Liver (tissue), 9 donors: ENCODE measurements at regions not wholly inside any gene's neighbourhood (a gene's known extent, or its start where the extent isn't known, plus 50 kb on each side); places are given as distances from the start of the nearest gene placed in this dataset. TPM values are rescaled to one million over a fixed set of nuclear protein-coding genes. Genes with fewer than 3 reads are reported as not detected.

Source experiments
- DNase-seq: peaks from one replicate; pipeline ENCODE4 v3.0.0-alpha.2; 2017; ENCODE audit warnings: low spot score
- H3K27ac ChIP-seq, 2 donors: one replicate each; pipeline ENCODE4 v1.7.0; 2013; ENCODE audit warnings: inconsistent platforms in 2 of 2, low read length in 2 of 2, control low read depth in 1 of 2, low read depth in 1 of 2, mild to moderate bottlenecking in 1 of 2
- H3K27me3 ChIP-seq, 4 donors: one replicate each; pipeline versions ENCODE4 v1.6.1 to v1.7.0; 2013; ENCODE audit warnings: low read length in 3 of 4, inconsistent platforms in 1 of 4, mild to moderate bottlenecking in 1 of 4, moderate library complexity in 1 of 4; ENCODE audit not compliant: control insufficient read depth in 4 of 4, insufficient read depth in 4 of 4
- H3K36me3 ChIP-seq, 4 donors: one replicate each; pipeline versions ENCODE4 v1.6.1 to v1.7.0; 2013; ENCODE audit warnings: low read length in 3 of 4, mild to moderate bottlenecking in 3 of 4, low read depth in 1 of 4, moderate library complexity in 1 of 4; ENCODE audit not compliant: control insufficient read depth in 4 of 4, insufficient read depth in 3 of 4
- H3K4me1 ChIP-seq, 4 donors: one replicate each; pipeline versions ENCODE4 v1.6.1 to v1.7.0; 2013; ENCODE audit warnings: low read length in 3 of 4, mild to moderate bottlenecking in 3 of 4, moderate library complexity in 1 of 4; ENCODE audit not compliant: control insufficient read depth in 4 of 4, insufficient read depth in 4 of 4
- H3K4me3 ChIP-seq, 3 donors: one replicate each; pipeline versions ENCODE4 v1.6.1 to v1.7.0; 2013; ENCODE audit warnings: low read length in 3 of 3, control low read depth in 1 of 3, low read depth in 1 of 3, mild to moderate bottlenecking in 1 of 3
- H3K9ac ChIP-seq, 2 donors: one replicate each; pipeline ENCODE4 v1.7.0; 2013; ENCODE audit warnings: low read length in 2 of 2, mild to moderate bottlenecking in 2 of 2, moderate library complexity in 2 of 2, control low read depth in 1 of 2, low read depth in 1 of 2
- H3K9me3 ChIP-seq, 4 donors: one replicate each; pipeline versions ENCODE4 v1.6.1 to v1.7.0; 2013; ENCODE audit warnings: low read length in 3 of 4; ENCODE audit not compliant: control insufficient read depth in 4 of 4
- ATF3 ChIP-seq: IDR thresholded peaks from 2 replicates; pipeline ENCODE4 v1.6.1; 2016; ENCODE audit warnings: antibody characterized with exemption
- CTCF ChIP-seq: fragments of 150-350 bp; IDR thresholded peaks from 2 replicates; pipeline ENCODE4 v1.5.1; 2017; ENCODE audit warnings: improper control_type of control experiment, low read depth, low read length; ENCODE audit not compliant: missing input control
- FOXA1 ChIP-seq: IDR thresholded peaks from 2 replicates; pipeline ENCODE4 v1.6.1; 2016; ENCODE audit warnings: antibody characterized with exemption
- GABPA ChIP-seq, 2 donors: IDR thresholded peaks in 1 of 2; conservative IDR thresholded peaks in 1 of 2; 2 replicates each; pipeline ENCODE4 v1.6.1; 2016; ENCODE audit warnings: antibody characterized with exemption in 2 of 2, mild to moderate bottlenecking in 1 of 2, moderate library complexity in 1 of 2
- YY1 ChIP-seq: IDR thresholded peaks from 2 replicates; pipeline ENCODE4 v1.6.1; 2016; ENCODE audit warnings: antibody characterized with exemption, mild to moderate bottlenecking
- WGBS: extraction: QIAGEN DNeasy Blood & Tissue Kit; methylation state at CpG from one replicate; pipeline ENCODE4 v1.1.7; 2013; 5-methylcytosine and 5-hydroxymethylcytosine counted together
- small RNA-seq: library from RNA; depleted of rRNA; stranded (forward); fragments of <200 nt; gene quantifications from one replicate; pipeline ENCODE3, GENCODE V24; 2014
- donor health status: healthy.
- donor health status: healthy.
- donor health status: healthy.
- donor health status: healthy.
- donor health status: healthy.

- no peak overlapping the region for H3K4me3 ChIP-seq
- H3K9me3 ChIP-seq = no peaks in the 10 kb centered on the region
- no peak overlapping the region for H3K9ac ChIP-seq
- no peak for DNase-seq
- H3K27ac ChIP-seq = no peak overlapping the region
- 77% methylated on average over 2 of the region's 2 CpGs for WGBS
- no peaks in the 10 kb centered on the region for H3K36me3 ChIP-seq
- H3K4me1 ChIP-seq = no peaks in the 10 kb centered on the region
- no peaks in the 10 kb centered on the region for H3K27me3 ChIP-seq
- TF ChIP-seq CTCF (no peak), GABPA (IDR thresholded peaks at IDR 0.05 in 1 of 2, conservative IDR thresholded peaks at IDR 0.05 in 1 of 2) (no peak), ATF3 (no peak), YY1 (no peak), FOXA1 (no peak)
These were observed 52.0 kb upstream of the PSMA6 start for GRCh38 chr14:35240231-35240630.

Small RNA genes lying in the stretch of these regions (small RNA-seq; reads per million reads assigned to genes)
- gene MRPL57P8 = not detected
